GM13976 (cell line): ENCODE measurements at regions not wholly inside any gene's neighbourhood (a gene's known extent, or its start where the extent isn't known, plus 50 kb on each side); places are given as distances from the start of the nearest gene placed in this dataset.

Experiments used
- DNase-seq: peaks from one replicate; pipeline ENCODE4 v3.0.0; 2012; ENCODE audit warnings: low spot score
- CTCF ChIP-seq: IDR thresholded peaks from 2 replicates; pipeline ENCODE4 v1.5.1; 2012; ENCODE audit warnings: borderline replicate concordance, mild to moderate bottlenecking; ENCODE audit not compliant: insufficient read depth; ENCODE audit errors: extremely low read depth, missing control alignments, control extremely low read depth
- in situ Hi-C: fragments of 300-500 bp; cut with MboI; formaldehyde crosslinking; loops from one replicate; pipeline ENCODE4 v1.12.0; 2022; ENCODE audit warnings: low sequenced_read_pairs, mixed read lengths, inconsistent platforms; ENCODE audit not compliant: unreplicated experiment

- in situ Hi-C loops, result no loop called here
- TF ChIP-seq CTCF, result no peak
- peak; percentile 45 for DNase-seq
Observed at GRCh38 chr11:31995525-31996094, 95.3 kb upstream of the RCN1 start.

DNA sequence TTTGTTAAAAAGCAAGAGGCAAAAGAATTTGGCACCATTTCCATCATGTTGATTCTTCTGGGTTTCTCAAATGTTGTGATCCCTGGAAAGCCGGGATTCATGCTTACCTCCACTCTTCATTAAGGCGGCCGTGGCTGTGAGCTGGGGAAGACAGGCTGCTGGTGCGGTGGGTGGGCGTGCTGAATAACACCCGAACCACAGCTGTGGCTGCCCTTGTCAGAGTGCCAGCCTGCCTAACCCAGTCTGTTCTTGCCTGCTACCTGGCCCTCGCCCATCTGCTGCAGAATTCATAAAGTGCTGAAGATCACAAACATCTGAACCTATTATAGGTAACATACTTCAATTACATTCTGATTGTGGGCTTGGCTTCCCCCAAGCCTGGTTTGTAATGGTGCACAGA lies 95.8 kb upstream of the RCN1 start:
- no peak for TF ChIP-seq CTCF
- DNase-seq, result no peak
- in situ Hi-C loops, result no loop called here

- in situ Hi-C loops, result no loop called here
- TF ChIP-seq CTCF, result no peak
- DNase-seq, result no peak
Observed at GRCh38 chr11:31987118-31988005, 103.5 kb upstream of the RCN1 start.

GRCh38 chr11:31986201-31986889 lies 104.5 kb upstream of the RCN1 start:
- no peak for TF ChIP-seq CTCF
- in situ Hi-C loops, result no loop called here
- DNase-seq, result no peak

DNA sequence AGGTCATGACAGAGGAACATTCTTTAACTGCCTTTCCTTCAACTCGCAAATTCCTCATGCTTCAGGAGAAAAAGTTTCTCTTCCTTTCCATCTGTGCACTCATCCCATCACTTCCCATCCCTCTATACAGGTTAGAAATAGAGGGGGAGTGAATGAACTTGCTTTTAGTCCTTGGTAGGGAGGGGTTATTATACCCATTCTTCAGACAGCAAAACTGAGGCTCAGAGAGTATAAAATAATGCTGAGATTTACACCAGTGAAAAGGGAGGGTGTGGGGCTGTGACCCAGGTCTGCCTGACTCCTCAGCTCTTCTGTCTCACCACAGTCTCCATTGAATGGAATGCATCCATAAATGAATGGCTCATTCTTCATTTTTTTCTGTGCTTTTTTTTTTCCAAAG lies 109.4 kb upstream of the RCN1 start:
- in situ Hi-C loops, result no loop called here
- no peak for DNase-seq
- no peak for TF ChIP-seq CTCF

DNA sequence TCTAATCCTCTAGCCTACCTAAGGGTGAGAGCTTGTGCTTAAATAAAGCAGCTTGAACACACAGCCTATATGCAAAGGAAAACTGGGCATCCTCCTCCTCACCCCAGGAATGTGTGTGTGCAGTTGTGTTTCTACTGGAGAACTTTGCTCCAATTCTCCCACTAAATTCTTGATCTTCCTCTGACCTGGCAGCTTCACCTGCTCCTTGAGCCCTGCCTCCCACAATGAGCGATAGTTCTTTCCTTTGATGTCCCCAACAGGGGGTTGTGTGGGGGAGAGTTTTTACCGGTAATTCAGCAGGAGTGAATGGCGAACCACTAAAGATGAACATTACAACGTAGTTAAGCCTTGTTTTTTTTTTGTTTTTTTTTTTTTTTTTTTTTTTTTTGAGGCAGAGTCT lies 113.5 kb upstream of the RCN1 start:
- TF ChIP-seq CTCF, result no peak
- DNase-seq, result no peak
- in situ Hi-C loops, result no loop called here
